AG10803 (cell line): ENCODE measurements at regions not wholly inside any gene's neighbourhood (a gene's known extent, or its start where the extent isn't known, plus 50 kb on each side); places are given as distances from the start of the nearest gene placed in this dataset.
"Not testable (repeated sequence)": the region's sequence is repeated elsewhere in the genome, so short reads cannot be mapped to it uniquely, and the experiment has no call there.

ENCODE experiments used
- DNase-seq: peaks from one replicate; pipeline ENCODE4 v3.0.0; 2010; ENCODE audit warnings: low read depth
- H3K4me3 ChIP-seq: 2 replicates; pipeline ENCODE4 v1.5.1; 2011; ENCODE audit warnings: mild to moderate bottlenecking, low read length, control low read depth
- TF ChIP-seq, protein P1 (sequence below): conservative IDR thresholded peaks from 2 replicates; pipeline ENCODE4 v1.5.1; 2011; ENCODE audit warnings: mild to moderate bottlenecking, low read length, control low read depth, inconsistent platforms

- TF ChIP-seq, protein P1, sequence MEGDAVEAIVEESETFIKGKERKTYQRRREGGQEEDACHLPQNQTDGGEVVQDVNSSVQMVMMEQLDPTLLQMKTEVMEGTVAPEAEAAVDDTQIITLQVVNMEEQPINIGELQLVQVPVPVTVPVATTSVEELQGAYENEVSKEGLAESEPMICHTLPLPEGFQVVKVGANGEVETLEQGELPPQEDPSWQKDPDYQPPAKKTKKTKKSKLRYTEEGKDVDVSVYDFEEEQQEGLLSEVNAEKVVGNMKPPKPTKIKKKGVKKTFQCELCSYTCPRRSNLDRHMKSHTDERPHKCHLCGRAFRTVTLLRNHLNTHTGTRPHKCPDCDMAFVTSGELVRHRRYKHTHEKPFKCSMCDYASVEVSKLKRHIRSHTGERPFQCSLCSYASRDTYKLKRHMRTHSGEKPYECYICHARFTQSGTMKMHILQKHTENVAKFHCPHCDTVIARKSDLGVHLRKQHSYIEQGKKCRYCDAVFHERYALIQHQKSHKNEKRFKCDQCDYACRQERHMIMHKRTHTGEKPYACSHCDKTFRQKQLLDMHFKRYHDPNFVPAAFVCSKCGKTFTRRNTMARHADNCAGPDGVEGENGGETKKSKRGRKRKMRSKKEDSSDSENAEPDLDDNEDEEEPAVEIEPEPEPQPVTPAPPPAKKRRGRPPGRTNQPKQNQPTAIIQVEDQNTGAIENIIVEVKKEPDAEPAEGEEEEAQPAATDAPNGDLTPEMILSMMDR, result no peak
- DNase-seq, result peak; percentile 92
- H3K4me3 ChIP-seq, result peak overlapping the region; percentile 53
Measured at GRCh38 chr6:27814665-27815424, 97.4 kb downstream of the OR2B2 start.

- H3K4me3 ChIP-seq, result peak overlapping the region; percentile 53
- not testable (repeated sequence) for DNase-seq
Measured at GRCh38 chr6:27814415-27814664, 97.9 kb downstream of the OR2B2 start.

DNA sequence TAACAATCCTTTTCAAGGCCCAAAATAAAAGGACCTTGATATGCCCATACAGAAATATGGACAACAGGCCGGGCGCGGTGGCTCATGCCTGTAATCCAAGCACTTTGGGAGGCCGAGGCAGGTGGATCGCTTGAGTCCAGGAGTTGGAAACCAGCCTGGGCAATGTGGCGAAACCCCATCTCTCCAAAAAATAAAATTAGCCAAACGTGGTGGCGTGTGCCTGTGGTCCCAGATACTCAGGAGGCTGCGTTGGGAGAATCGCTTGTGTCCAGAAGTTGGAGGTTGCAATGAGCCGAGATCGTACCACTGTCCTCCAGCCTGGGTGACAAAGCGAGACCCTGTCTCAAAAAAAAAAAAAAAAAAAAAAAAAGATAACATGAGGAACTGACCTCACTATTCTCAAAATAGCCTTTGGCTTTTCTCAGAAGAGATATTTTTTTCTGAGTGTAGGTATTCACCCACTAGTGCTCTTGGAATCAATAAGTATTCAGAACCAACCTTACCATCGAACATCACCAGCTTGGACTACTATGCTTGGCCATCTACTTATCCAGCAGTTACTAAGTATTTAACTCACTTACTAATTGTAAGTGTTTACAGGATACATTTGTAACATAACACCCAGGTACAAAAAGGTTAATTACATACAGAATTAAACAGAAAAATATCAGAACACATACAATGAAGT is 99.2 kb downstream of the OR2B2 start:
- TF ChIP-seq, protein P1, result no peak
- no peak for DNase-seq
- no peak overlapping the region for H3K4me3 ChIP-seq

- H3K4me3 ChIP-seq, result no peak overlapping the region
- TF ChIP-seq, protein P1, result no peak
- no peak for DNase-seq
Measured at GRCh38 chr6:27812078-27812804, 100.0 kb downstream of the OR2B2 start.

DNA sequence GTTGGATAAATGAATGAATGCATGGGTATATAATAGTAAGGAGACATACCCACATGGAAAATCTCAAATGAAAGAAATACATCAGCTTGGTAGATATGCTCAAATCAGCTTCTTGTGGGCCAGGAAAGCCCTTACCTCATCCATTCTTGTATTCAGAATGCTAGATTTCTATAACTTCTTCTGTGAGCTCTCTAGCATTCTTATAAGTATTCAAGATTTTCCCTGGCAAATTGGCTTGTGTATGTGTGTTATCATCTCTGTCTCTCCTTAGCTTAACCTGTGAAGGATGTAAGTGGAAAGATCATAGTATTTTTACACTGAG is 100.8 kb downstream of the OR2B2 start:
- TF ChIP-seq, protein P1, result no peak
- H3K4me3 ChIP-seq, result no peak overlapping the region; the same call in 1 of the 2 replicates
- no peak for DNase-seq

GRCh38 chr6:27810768-27811450 is 101.3 kb downstream of the OR2B2 start:
- no peak for DNase-seq
- peak overlapping the region; percentile 77 for H3K4me3 ChIP-seq
- TF ChIP-seq, protein P1, result no peak

DNA sequence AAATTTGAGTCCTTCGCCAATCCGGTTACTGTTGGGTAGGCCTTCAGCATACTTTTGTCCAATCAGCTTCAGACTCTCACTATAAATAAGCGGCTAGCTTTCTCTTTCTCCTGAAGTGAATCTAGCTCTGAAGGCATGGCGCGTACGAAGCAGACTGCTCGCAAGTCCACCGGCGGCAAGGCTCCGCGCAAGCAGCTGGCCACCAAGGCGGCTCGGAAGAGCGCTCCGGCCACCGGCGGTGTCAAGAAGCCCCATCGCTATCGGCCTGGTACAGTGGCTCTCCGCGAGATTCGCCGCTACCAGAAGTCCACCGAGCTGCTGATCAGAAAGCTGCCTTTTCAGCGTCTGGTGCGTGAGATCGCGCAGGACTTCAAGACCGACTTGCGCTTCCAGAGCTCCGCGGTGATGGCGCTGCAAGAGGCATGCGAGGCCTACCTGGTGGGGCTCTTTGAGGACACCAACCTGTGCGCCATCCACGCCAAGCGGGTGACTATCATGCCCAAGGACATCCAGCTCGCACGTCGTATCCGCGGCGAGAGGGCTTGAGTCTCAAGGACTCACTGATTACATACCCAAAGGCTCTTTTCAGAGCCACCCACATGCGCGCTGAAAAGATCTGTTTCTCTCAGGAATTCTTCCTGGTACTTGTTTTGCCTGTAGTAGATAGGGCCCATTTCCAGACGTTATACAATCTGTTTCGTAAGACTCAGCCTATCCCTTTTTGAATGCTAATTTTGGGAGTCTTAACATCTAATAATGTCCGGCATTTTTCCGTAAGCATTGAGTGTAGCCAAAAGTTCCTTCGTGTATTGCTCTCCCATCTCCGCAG is 102.0 kb downstream of the OR2B2 start:
- peak; percentile 97 for DNase-seq
- H3K4me3 ChIP-seq, result peak overlapping the region; percentile 77
- TF ChIP-seq, protein P1, result peak; percentile 31
